NT2/D1 (cell line): ENCODE measurements at regions not wholly inside any gene's neighbourhood (a gene's known extent, or its start where the extent isn't known, plus 50 kb on each side); places are given as distances from the start of the nearest gene placed in this dataset.

ENCODE experiments used
- SUZ12 ChIP-seq: IDR thresholded peaks from 2 replicates; pipeline ENCODE4 v1.6.1; 2011; ENCODE audit not compliant: insufficient read length, insufficient read depth; ENCODE audit errors: extremely low read depth
- YY1 ChIP-seq: IDR thresholded peaks from 2 replicates; pipeline ENCODE4 v1.6.1; 2011; ENCODE audit not compliant: insufficient read length, insufficient read depth
- ZNF274 ChIP-seq: IDR thresholded peaks from 2 replicates; pipeline ENCODE4 v1.6.1; 2011; ENCODE audit warnings: mild to moderate bottlenecking, low read depth, low read length

- TF ChIP-seq YY1 (no peak), ZNF274 (no peak), SUZ12 (no peak)
Observed at GRCh38 chr15:35602836-35603235, 56.9 kb upstream of the DPH6 start.
